GM23338 (cell line): ENCODE measurements at regions not wholly inside any gene's neighbourhood (a gene's known extent, or its start where the extent isn't known, plus 50 kb on each side); places are given as distances from the start of the nearest gene placed in this dataset.

ENCODE experiments used
- ATAC-seq: fragments of 200-7000 bp; cut with Tn5 transposase; 3 replicates; pipeline ENCODE4 v1.9.1; 2020
- DNase-seq: peaks from one replicate; pipeline ENCODE4 v3.0.0-alpha.2; 2015; ENCODE audit warnings: low spot score
- H2AFZ ChIP-seq: fragments of 200-600 bp; sonication (generic); 2 replicates; pipeline ENCODE4 v1.8.0; 2016; ENCODE audit warnings: antibody characterized with exemption, mild to moderate bottlenecking, moderate library complexity
- H3F3A ChIP-seq: fragments of 200-600 bp; sonication (generic); replicated peaks from 2 replicates; pipeline ENCODE4 v1.8.0; 2017; ENCODE audit warnings: antibody characterized with exemption, mixed run types, low read depth
- H3K27ac ChIP-seq: fragments of 200-600 bp; sonication (generic); 2 replicates; pipeline ENCODE4 v1.6.1; 2016; ENCODE audit warnings: low read depth
- H3K27me3 ChIP-seq: fragments of 200-600 bp; sonication (generic); 2 replicates; pipeline ENCODE4 v1.8.0; 2016; ENCODE audit warnings: mild to moderate bottlenecking, mixed run types, moderate library complexity; ENCODE audit not compliant: insufficient read depth
- H3K36me3 ChIP-seq: fragments of 200-600 bp; sonication (generic); 2 replicates; pipeline ENCODE4 v1.8.0; 2016; ENCODE audit warnings: mild to moderate bottlenecking; ENCODE audit not compliant: insufficient read depth
- H3K4me1 ChIP-seq: fragments of 200-600 bp; sonication (generic); 2 replicates; pipeline ENCODE4 v1.8.0; 2016; ENCODE audit warnings: mild to moderate bottlenecking, moderate library complexity; ENCODE audit not compliant: insufficient read depth
- H3K4me2 ChIP-seq: fragments of 200-600 bp; sonication (generic); 2 replicates; pipeline ENCODE4 v1.7.1; 2017; ENCODE audit warnings: mixed run types
- H3K4me3 ChIP-seq: fragments of 200-600 bp; sonication (generic); 2 replicates; pipeline ENCODE4 v1.6.1; 2016; ENCODE audit warnings: mixed run types
- H3K79me2 ChIP-seq: fragments of 200-600 bp; sonication (generic); replicated peaks from 2 replicates; pipeline ENCODE4 v1.8.0; 2017; ENCODE audit warnings: mild to moderate bottlenecking; ENCODE audit not compliant: insufficient read depth
- H3K9me2 ChIP-seq: fragments of 200-600 bp; sonication (generic); 2 replicates; pipeline ENCODE4 v1.8.0; 2017; ENCODE audit not compliant: insufficient read depth
- H4K20me1 ChIP-seq: fragments of 200-600 bp; sonication (generic); replicated peaks from 2 replicates; pipeline ENCODE4 v1.8.0; 2017; ENCODE audit warnings: mild to moderate bottlenecking; ENCODE audit not compliant: insufficient read depth
- H3K27ac Mint-ChIP-seq: 2 replicates; pipeline ENCODE4 v1.8.0; 2020; ENCODE audit warnings: inconsistent platforms, mild to moderate bottlenecking, moderate library complexity, mixed read lengths
- H3K27me3 Mint-ChIP-seq: 3 replicates; pipeline ENCODE4 v1.8.0; 2022; ENCODE audit warnings: low read depth, mild to moderate bottlenecking, moderate library complexity, mixed read lengths, inconsistent platforms; ENCODE audit not compliant: insufficient read depth, poor library complexity
- H3K36me3 Mint-ChIP-seq: 3 replicates; pipeline ENCODE4 v1.8.0; 2021; ENCODE audit warnings: low read depth, mild to moderate bottlenecking, inconsistent platforms, moderate library complexity, mixed read lengths
- H3K4me1 Mint-ChIP-seq: 3 replicates; pipeline ENCODE4 v1.8.0; 2020; ENCODE audit warnings: mild to moderate bottlenecking, inconsistent platforms, mixed read lengths
- H3K4me3 Mint-ChIP-seq: 3 replicates; pipeline ENCODE4 v1.8.0; 2021; ENCODE audit warnings: moderate library complexity, mild to moderate bottlenecking, inconsistent platforms, mixed read lengths
- H3K9me3 Mint-ChIP-seq: 3 replicates; pipeline ENCODE4 v1.8.0; 2020; ENCODE audit warnings: moderate library complexity, mild to moderate bottlenecking, inconsistent platforms, mixed read lengths
- CREB1 ChIP-seq: fragments of 250-450 bp; sonication (Bioruptor Pico); IDR thresholded peaks from 2 replicates; pipeline ENCODE4 v1.5.0; 2020; ENCODE audit warnings: low read depth, mild to moderate bottlenecking, moderate library complexity
- CTCF ChIP-seq, 2 experiments: fragments of 200-600 bp in 1 of 2; sonication (generic) in 1 of 2; conservative IDR thresholded peaks; 2 replicates each; pipeline versions ENCODE4 v1.5.1 to v1.6.1; 2016 to 2017; ENCODE audit warnings: antibody characterized with exemption in 2 of 2, low read depth in 2 of 2, mild to moderate bottlenecking in 2 of 2, moderate library complexity in 1 of 2
- JUNB ChIP-seq: IDR thresholded peaks from one replicate; pipeline ENCODE4 v1.6.1; 2016; ENCODE audit warnings: antibody characterized with exemption; ENCODE audit not compliant: unreplicated experiment
- POLR2AphosphoS5 ChIP-seq: IDR thresholded peaks from 2 replicates; pipeline ENCODE4 v1.6.1; 2016; ENCODE audit warnings: antibody characterized with exemption, low read depth
- STAT1 ChIP-seq: IDR thresholded peaks from one replicate; pipeline ENCODE4 v1.6.1; 2016; ENCODE audit warnings: antibody characterized with exemption; ENCODE audit not compliant: unreplicated experiment
- ZNF114 ChIP-seq: fragments of 250-450 bp; sonication (Bioruptor Pico); IDR thresholded peaks from 2 replicates; pipeline ENCODE4 v1.5.0; 2020; ENCODE audit warnings: mild to moderate bottlenecking, moderate library complexity
- ZNF331 ChIP-seq: fragments of 250-450 bp; sonication (Bioruptor Pico); IDR thresholded peaks from 2 replicates; pipeline ENCODE4 v1.5.0; 2020; ENCODE audit warnings: low read depth, mild to moderate bottlenecking, moderate library complexity
- TF ChIP-seq, protein P1 (sequence below): fragments of 250-450 bp; sonication (Bioruptor Pico); IDR thresholded peaks from 2 replicates; pipeline ENCODE4 v1.5.0; 2020; ENCODE audit warnings: mild to moderate bottlenecking, moderate library complexity

DNA sequence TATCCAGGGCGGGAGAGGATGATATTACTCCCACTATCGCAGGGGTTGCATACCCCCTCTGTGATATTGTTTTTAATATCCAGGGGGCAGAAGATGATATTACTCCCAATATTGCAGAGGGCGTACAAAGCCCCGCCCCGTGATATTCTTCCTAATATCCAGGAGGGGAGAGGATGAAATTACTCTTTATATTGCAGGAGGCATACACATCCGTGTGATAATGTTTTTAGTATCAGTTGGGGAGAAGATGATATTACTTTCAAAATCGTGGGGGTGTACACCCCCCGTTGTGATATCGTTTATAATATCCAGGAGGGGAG, 52.9 kb upstream of the OXA1L start (continued):
- TF ChIP-seq, protein P1, sequence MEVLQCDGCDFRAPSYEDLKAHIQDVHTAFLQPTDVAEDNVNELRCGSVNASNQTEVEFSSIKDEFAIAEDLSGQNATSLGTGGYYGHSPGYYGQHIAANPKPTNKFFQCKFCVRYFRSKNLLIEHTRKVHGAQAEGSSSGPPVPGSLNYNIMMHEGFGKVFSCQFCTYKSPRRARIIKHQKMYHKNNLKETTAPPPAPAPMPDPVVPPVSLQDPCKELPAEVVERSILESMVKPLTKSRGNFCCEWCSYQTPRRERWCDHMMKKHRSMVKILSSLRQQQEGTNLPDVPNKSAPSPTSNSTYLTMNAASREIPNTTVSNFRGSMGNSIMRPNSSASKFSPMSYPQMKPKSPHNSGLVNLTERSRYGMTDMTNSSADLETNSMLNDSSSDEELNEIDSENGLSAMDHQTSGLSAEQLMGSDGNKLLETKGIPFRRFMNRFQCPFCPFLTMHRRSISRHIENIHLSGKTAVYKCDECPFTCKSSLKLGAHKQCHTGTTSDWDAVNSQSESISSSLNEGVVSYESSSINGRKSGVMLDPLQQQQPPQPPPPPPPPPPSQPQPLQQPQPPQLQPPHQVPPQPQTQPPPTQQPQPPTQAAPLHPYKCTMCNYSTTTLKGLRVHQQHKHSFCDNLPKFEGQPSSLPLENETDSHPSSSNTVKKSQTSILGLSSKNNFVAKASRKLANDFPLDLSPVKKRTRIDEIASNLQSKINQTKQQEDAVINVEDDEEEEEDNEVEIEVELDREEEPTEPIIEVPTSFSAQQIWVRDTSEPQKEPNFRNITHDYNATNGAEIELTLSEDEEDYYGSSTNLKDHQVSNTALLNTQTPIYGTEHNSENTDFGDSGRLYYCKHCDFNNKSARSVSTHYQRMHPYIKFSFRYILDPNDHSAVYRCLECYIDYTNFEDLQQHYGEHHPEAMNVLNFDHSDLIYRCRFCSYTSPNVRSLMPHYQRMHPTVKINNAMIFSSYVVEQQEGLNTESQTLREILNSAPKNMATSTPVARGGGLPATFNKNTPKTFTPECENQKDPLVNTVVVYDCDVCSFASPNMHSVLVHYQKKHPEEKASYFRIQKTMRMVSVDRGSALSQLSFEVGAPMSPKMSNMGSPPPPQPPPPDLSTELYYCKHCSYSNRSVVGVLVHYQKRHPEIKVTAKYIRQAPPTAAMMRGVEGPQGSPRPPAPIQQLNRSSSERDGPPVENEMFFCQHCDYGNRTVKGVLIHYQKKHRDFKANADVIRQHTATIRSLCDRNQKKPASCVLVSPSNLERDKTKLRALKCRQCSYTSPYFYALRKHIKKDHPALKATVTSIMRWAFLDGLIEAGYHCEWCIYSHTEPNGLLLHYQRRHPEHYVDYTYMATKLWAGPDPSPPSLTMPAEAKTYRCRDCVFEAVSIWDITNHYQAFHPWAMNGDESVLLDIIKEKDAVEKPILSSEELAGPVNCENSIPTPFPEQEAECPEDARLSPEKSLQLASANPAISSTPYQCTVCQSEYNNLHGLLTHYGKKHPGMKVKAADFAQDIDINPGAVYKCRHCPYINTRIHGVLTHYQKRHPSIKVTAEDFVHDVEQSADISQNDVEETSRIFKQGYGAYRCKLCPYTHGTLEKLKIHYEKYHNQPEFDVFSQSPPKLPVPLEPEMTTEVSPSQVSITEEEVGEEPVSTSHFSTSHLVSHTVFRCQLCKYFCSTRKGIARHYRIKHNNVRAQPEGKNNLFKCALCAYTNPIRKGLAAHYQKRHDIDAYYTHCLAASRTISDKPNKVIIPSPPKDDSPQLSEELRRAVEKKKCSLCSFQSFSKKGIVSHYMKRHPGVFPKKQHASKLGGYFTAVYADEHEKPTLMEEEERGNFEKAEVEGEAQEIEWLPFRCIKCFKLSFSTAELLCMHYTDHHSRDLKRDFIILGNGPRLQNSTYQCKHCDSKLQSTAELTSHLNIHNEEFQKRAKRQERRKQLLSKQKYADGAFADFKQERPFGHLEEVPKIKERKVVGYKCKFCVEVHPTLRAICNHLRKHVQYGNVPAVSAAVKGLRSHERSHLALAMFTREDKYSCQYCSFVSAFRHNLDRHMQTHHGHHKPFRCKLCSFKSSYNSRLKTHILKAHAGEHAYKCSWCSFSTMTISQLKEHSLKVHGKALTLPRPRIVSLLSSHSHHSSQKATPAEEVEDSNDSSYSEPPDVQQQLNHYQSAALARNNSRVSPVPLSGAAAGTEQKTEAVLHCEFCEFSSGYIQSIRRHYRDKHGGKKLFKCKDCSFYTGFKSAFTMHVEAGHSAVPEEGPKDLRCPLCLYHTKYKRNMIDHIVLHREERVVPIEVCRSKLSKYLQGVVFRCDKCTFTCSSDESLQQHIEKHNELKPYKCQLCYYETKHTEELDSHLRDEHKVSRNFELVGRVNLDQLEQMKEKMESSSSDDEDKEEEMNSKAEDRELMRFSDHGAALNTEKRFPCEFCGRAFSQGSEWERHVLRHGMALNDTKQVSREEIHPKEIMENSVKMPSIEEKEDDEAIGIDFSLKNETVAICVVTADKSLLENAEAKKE (CRISPR knock-in tag): no peak

DNA sequence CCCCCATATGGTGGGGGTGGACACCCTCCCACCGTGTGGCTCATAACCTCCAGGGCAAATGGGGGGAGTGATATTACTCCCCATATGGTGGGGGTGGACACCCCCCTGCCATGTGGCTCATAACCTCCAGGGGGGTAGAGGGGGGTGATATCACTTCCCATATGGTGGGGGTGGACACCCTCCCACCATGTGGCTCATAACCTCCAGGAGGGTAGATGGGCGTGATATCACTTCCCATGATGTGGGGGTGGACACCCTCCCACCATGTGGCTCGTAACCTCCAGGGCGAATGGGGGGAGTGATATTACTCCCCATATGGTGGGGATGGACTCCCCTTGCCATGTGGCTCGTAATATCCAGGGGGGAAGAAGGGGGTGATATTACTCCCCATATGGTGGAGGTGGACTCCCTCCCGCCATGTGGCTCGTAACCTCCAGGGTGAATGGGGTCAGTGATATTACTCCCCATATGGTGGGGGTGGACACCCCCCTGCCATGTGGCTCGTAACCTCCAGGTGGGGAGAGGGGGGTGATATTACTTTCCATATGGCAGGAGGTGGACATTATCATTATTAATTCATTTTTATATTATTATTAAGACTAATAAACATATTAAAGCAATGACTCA, 51.2 kb upstream of the OXA1L start:
- Histone ChIP-seq H3K79me2 (no peaks in the 10 kb centered on the region), H3K4me1 (peaks cover 9% of the 10 kb centered on the region; the same call in 1 of the 2 replicates), H3K4me2 (no peak overlapping the region), H4K20me1 (no peaks in the 10 kb centered on the region), H3K27me3 (peaks cover 4% of the 10 kb centered on the region; the same call in 1 of the 2 replicates), H3K9me2 (no peaks in the 10 kb centered on the region), H3F3A (no peaks in the 10 kb centered on the region), H3K27ac (no peak overlapping the region), H2AFZ (no peak overlapping the region), H3K4me3 (no peak overlapping the region), H3K36me3 (no peaks in the 10 kb centered on the region)
- Mint-ChIP-seq H3K4me3 (no peak overlapping the region), H3K9me3 (no peaks in the 10 kb centered on the region), H3K36me3 (no peaks in the 10 kb centered on the region), H3K27me3 (peaks cover 7% of the 10 kb centered on the region), H3K4me1 (peaks cover 4% of the 10 kb centered on the region; the same call in 2 of the 3 replicates), H3K27ac (no peak overlapping the region)
- ATAC-seq (no peak), DNase-seq (no peak)
- TF ChIP-seq, protein P1 (CRISPR knock-in tag): no peak
- no peak for TF ChIP-seq JUNB
- TF ChIP-seq CREB1: no peak
- no peak for TF ChIP-seq CTCF (conservative IDR thresholded peaks at IDR 0.05; ENCODE audit: low read depth in 2 of 2)
- no peak for TF ChIP-seq STAT1
- no peak for TF ChIP-seq POLR2AphosphoS5
- TF ChIP-seq ZNF114: no peak
- no peak for TF ChIP-seq ZNF331 (CRISPR knock-in tag)
